ENCODE measurements at regions not wholly inside any gene's neighbourhood (a gene's known extent, or its start where the extent isn't known, plus 50 kb on each side); places are given as distances from the start of the nearest gene placed in this dataset.

DNA sequence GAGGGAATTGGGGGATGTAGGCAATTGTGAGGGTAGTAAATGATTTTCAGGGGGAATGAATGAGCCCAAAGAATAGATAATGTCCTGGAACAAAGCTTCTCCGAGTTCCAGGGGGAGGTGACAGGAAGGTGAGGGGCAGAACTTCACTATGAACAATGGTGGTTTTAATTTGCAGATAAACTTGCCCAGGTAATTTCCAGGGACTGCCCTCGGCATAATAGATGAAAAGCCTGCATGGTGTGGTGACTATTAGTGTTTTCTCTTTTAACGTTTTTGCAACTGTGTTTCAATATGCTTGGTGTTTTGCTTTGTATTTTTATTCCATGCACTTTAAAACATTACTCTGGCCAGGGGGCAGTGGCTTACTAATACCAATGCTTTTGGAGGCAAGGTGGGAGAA, 325.2 kb upstream of the RGS6 start:
- intact Hi-C loops (cut with DNase I; ENCODE audit: low total_unique reads) = no loop called here
- WGBS, 5 donors = 52 to 77% (median 64%) methylated on average over 3 of the region's 3 CpGs
- no peak for DNase-seq

DNA sequence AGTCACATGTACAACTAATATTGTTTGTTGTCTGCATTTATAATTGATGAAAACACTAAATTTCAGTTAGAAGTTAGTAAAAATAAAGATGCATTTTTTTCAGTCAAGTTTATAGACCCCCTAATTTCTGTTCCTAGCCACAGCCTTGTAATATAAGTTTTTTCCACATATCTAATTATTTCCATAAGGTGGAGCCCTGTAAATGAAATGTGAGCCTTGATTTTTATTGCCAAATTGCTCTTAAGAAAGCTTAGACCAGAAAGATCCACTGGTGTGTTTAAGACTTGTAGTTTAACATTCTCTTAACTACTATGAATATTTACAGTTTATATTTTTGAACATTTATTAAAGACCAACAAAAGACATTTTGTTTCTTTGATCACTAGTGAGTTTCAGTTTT, 322.1 kb upstream of the RGS6 start:
- H3K36me3 ChIP-seq = no peaks in the 10 kb centered on the region
- no peak overlapping the region for H3K27ac ChIP-seq
- TF ChIP-seq, protein P1, sequence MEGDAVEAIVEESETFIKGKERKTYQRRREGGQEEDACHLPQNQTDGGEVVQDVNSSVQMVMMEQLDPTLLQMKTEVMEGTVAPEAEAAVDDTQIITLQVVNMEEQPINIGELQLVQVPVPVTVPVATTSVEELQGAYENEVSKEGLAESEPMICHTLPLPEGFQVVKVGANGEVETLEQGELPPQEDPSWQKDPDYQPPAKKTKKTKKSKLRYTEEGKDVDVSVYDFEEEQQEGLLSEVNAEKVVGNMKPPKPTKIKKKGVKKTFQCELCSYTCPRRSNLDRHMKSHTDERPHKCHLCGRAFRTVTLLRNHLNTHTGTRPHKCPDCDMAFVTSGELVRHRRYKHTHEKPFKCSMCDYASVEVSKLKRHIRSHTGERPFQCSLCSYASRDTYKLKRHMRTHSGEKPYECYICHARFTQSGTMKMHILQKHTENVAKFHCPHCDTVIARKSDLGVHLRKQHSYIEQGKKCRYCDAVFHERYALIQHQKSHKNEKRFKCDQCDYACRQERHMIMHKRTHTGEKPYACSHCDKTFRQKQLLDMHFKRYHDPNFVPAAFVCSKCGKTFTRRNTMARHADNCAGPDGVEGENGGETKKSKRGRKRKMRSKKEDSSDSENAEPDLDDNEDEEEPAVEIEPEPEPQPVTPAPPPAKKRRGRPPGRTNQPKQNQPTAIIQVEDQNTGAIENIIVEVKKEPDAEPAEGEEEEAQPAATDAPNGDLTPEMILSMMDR (IDR thresholded peaks at IDR 0.05) = no peak
- no peak for TF ChIP-seq EP300 (IDR thresholded peaks at IDR 0.05)
- no peak for TF ChIP-seq POLR2AphosphoS5 (IDR thresholded peaks at IDR 0.05)
- TF ChIP-seq POLR2A (IDR thresholded peaks at IDR 0.05) = no peak
- H3K9me3 ChIP-seq = no peaks in the 10 kb centered on the region
- H3K4me1 ChIP-seq = no peaks in the 10 kb centered on the region
- peak in 1 of 2 donors; percentile 19 for DNase-seq
- no peaks in the 10 kb centered on the region for H3K27me3 ChIP-seq
- H3K4me3 ChIP-seq = no peak overlapping the region
- intact Hi-C loops (cut with DNase I; ENCODE audit: low total_unique reads) = no loop called here

More for the DNA sequence above, 325.2 kb upstream of the RGS6 start:
- Histone ChIP-seq H3K9me3 (no peaks in the 10 kb centered on the region), H3K27me3 (no peaks in the 10 kb centered on the region), H3K27ac (no peak overlapping the region), H3K4me3 (no peak overlapping the region), H3K36me3 (no peaks in the 10 kb centered on the region), H3K4me1 (no peaks in the 10 kb centered on the region)
- no peak for TF ChIP-seq POLR2A (IDR thresholded peaks at IDR 0.05)
- TF ChIP-seq EP300 (IDR thresholded peaks at IDR 0.05) = no peak
- no peak for TF ChIP-seq POLR2AphosphoS5 (IDR thresholded peaks at IDR 0.05)
- TF ChIP-seq, protein P1 (IDR thresholded peaks at IDR 0.05) = no peak

DNA sequence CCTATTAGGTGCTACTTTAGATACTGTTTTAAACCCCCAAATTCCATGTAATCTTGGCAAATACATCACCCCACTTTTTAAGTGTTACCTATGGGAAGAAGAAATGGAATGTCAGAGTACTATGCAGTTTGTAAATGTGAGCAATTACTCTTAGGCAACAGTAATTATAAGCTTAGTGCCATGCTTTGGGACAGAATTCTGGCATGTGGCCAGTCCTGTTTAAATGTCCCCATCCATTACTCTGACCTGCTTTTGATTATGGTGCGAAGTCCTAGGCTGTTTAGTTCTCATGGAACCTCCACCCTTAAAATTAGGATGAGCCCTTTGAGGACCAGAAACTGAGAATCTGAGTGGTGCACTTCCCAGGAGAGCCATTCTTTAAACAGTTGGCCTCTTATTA, 321.4 kb upstream of the RGS6 start:
- no peak overlapping the region for H3K27ac ChIP-seq
- WGBS, 5 donors = 61 to 93% (median 77%) methylated on average over 1 of the region's 1 CpG
- TF ChIP-seq POLR2A (IDR thresholded peaks at IDR 0.05) (no peak), EP300 (IDR thresholded peaks at IDR 0.05) (no peak), POLR2AphosphoS5 (IDR thresholded peaks at IDR 0.05) (no peak)
- TF ChIP-seq, protein P1 (IDR thresholded peaks at IDR 0.05) = no peak
- DNase-seq = peak in 1 of 2 donors; percentile 21
- no peaks in the 10 kb centered on the region for H3K27me3 ChIP-seq
- H3K36me3 ChIP-seq = no peaks in the 10 kb centered on the region
- no peaks in the 10 kb centered on the region for H3K4me1 ChIP-seq
- H3K4me3 ChIP-seq = no peak overlapping the region
- no peaks in the 10 kb centered on the region for H3K9me3 ChIP-seq
- intact Hi-C loops (cut with DNase I; ENCODE audit: low total_unique reads) = no loop called here

DNA sequence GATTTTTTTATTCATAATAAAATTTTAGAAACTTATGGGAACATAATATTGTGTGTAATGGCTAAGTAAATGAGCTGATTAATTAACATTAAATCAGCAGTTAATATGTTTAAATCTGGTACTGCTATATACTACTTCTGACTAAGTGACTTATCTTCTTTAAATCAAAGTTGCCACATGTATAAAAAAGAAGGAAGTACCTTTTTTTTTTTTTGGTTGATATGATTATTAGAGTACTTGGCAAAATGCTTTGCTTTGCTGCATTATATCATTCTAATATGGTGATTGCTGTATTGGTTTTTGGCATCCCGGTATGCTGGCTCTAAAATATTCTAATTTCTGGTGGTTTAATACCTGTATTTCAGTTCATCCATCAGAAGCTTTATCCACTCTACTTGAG, 319.1 kb upstream of the RGS6 start:
- 90 to 100% (median 94%) methylated on average over 1 of the region's 1 CpG for WGBS, 5 donors
- H3K27me3 ChIP-seq = no peaks in the 10 kb centered on the region
- DNase-seq = no peak

More for the DNA sequence above, 319.1 kb upstream of the RGS6 start:
- Histone ChIP-seq H3K27ac (no peak overlapping the region), H3K4me3 (no peak overlapping the region), H3K9me3 (no peaks in the 10 kb centered on the region), H3K4me1 (no peaks in the 10 kb centered on the region), H3K36me3 (no peaks in the 10 kb centered on the region)
- intact Hi-C loops (cut with DNase I; ENCODE audit: low total_unique reads) = no loop called here
- TF ChIP-seq, protein P1 (IDR thresholded peaks at IDR 0.05) = no peak
- TF ChIP-seq EP300 (IDR thresholded peaks at IDR 0.05) = no peak
- TF ChIP-seq POLR2AphosphoS5 (IDR thresholded peaks at IDR 0.05) = no peak
- no peak for TF ChIP-seq POLR2A (IDR thresholded peaks at IDR 0.05)

Measured in stomach (tissue), 8 donors.